MM.1S (cell line): ENCODE measurements at regions not wholly inside any gene's neighbourhood (a gene's known extent, or its start where the extent isn't known, plus 50 kb on each side); places are given as distances from the start of the nearest gene placed in this dataset.

Experiments
- DNase-seq: peaks from one replicate; pipeline ENCODE4 v3.0.0-alpha.2; 2015
- H2AFZ ChIP-seq: fragments of 300-600 bp; sonication (generic); 2 replicates; pipeline ENCODE4 v1.6.0; 2016; ENCODE audit warnings: antibody characterized with exemption, low read length
- H3F3A ChIP-seq: fragments of 300-600 bp; sonication (generic); 2 replicates; pipeline ENCODE4 v1.6.1; 2016; ENCODE audit warnings: mild to moderate bottlenecking, antibody characterized with exemption, low read length, moderate library complexity, mixed read lengths; ENCODE audit not compliant: insufficient read depth
- H3K27ac ChIP-seq: fragments of 300-600 bp; sonication (generic); 2 replicates; pipeline ENCODE4 v1.5.1; 2016; ENCODE audit warnings: mild to moderate bottlenecking, low read length
- H3K27me3 ChIP-seq: fragments of 300-600 bp; sonication (generic); replicated peaks from 2 replicates; pipeline ENCODE4 v1.6.0; 2016; ENCODE audit warnings: low read length; ENCODE audit not compliant: insufficient read depth
- H3K36me3 ChIP-seq: fragments of 300-600 bp; sonication (generic); replicated peaks from 2 replicates; pipeline ENCODE4 v1.6.1; 2016; ENCODE audit warnings: mild to moderate bottlenecking, low read length, mixed read lengths; ENCODE audit not compliant: insufficient read depth
- H3K4me1 ChIP-seq: fragments of 300-600 bp; sonication (generic); 2 replicates; pipeline ENCODE4 v1.6.1; 2016; ENCODE audit warnings: low read length, mixed read lengths
- H3K4me2 ChIP-seq: fragments of 300-600 bp; sonication (generic); 2 replicates; pipeline ENCODE4 v1.6.0; 2016; ENCODE audit warnings: low read depth, low read length
- H3K4me3 ChIP-seq: fragments of 300-600 bp; sonication (generic); 2 replicates; pipeline ENCODE4 v1.5.1; 2016; ENCODE audit warnings: low read length, mixed read lengths
- H3K79me2 ChIP-seq: fragments of 300-600 bp; sonication (generic); 2 replicates; pipeline ENCODE4 v1.6.1; 2016; ENCODE audit warnings: mixed run types, low read length, mixed read lengths
- H3K9ac ChIP-seq: fragments of 300-600 bp; sonication (generic); 2 replicates; pipeline ENCODE4 v1.6.1; 2016; ENCODE audit warnings: low read length, mixed read lengths
- H3K9me2 ChIP-seq: fragments of 300-600 bp; sonication (generic); replicated peaks from 2 replicates; pipeline ENCODE4 v1.6.1; 2016; ENCODE audit warnings: mild to moderate bottlenecking, low read length, mixed read lengths; ENCODE audit not compliant: insufficient read depth
- H3K9me3 ChIP-seq: fragments of 300-600 bp; sonication (generic); replicated peaks from 2 replicates; pipeline ENCODE4 v1.6.1; 2016; ENCODE audit warnings: mild to moderate bottlenecking, low read length, mixed read lengths; ENCODE audit not compliant: insufficient read depth
- H4K20me1 ChIP-seq: fragments of 300-600 bp; sonication (generic); 2 replicates; pipeline ENCODE4 v1.6.1; 2016; ENCODE audit warnings: mild to moderate bottlenecking, low read length, moderate library complexity, mixed read lengths; ENCODE audit not compliant: insufficient read depth
- EZH2 ChIP-seq: fragments of 300-600 bp; sonication (generic); optimal IDR thresholded peaks from 2 replicates; pipeline ENCODE3; 2017; ENCODE audit warnings: low read depth, mild to moderate bottlenecking, antibody characterized with exemption, low read length, mixed read lengths
- EZH2phosphoT487 ChIP-seq: fragments of 300-600 bp; sonication (generic); IDR thresholded peaks from 2 replicates; pipeline ENCODE4 v1.6.1; 2018; ENCODE audit warnings: antibody characterized with exemption, low read length
- TF ChIP-seq, protein P1 (sequence below): fragments of 300-600 bp; sonication (generic); IDR thresholded peaks from 2 replicates; pipeline ENCODE4 v1.5.1; 2016; ENCODE audit warnings: antibody characterized with exemption, low read length, mixed read lengths

DNA sequence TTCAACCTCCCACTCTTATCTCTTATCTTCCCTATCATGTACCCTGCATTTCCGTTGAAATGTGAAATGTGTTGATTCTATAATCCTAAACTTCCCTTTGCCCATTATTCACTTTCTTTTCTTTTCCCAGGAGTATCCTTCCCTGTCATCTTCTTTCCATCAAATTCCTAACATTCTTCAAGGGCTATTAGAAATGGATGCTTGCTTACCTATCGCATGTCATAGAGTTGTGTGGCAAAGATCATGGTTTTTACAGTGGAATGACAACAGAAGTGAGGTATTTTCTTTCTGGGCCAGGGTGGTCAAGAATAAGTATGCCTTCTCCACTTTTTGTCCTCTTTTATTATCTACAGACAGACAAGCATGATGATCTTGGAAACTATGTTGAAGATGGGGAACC is 124.4 kb upstream of the SLC5A12 start:
- DNase-seq: no peak
- Histone ChIP-seq H3K9ac (no peak overlapping the region), H3K4me3 (no peak overlapping the region), H4K20me1 (no peaks in the 10 kb centered on the region), H2AFZ (no peak overlapping the region), H3F3A (no peaks in the 10 kb centered on the region), H3K9me2 (no peaks in the 10 kb centered on the region), H3K4me2 (no peak overlapping the region), H3K9me3 (no peaks in the 10 kb centered on the region), H3K36me3 (no peaks in the 10 kb centered on the region), H3K79me2 (no peaks in the 10 kb centered on the region), H3K27me3 (no peaks in the 10 kb centered on the region), H3K4me1 (no peaks in the 10 kb centered on the region), H3K27ac (no peak overlapping the region)
- TF ChIP-seq EZH2phosphoT487: no peak
- TF ChIP-seq, protein P1, sequence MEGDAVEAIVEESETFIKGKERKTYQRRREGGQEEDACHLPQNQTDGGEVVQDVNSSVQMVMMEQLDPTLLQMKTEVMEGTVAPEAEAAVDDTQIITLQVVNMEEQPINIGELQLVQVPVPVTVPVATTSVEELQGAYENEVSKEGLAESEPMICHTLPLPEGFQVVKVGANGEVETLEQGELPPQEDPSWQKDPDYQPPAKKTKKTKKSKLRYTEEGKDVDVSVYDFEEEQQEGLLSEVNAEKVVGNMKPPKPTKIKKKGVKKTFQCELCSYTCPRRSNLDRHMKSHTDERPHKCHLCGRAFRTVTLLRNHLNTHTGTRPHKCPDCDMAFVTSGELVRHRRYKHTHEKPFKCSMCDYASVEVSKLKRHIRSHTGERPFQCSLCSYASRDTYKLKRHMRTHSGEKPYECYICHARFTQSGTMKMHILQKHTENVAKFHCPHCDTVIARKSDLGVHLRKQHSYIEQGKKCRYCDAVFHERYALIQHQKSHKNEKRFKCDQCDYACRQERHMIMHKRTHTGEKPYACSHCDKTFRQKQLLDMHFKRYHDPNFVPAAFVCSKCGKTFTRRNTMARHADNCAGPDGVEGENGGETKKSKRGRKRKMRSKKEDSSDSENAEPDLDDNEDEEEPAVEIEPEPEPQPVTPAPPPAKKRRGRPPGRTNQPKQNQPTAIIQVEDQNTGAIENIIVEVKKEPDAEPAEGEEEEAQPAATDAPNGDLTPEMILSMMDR: no peak
- no peak for TF ChIP-seq EZH2

DNA sequence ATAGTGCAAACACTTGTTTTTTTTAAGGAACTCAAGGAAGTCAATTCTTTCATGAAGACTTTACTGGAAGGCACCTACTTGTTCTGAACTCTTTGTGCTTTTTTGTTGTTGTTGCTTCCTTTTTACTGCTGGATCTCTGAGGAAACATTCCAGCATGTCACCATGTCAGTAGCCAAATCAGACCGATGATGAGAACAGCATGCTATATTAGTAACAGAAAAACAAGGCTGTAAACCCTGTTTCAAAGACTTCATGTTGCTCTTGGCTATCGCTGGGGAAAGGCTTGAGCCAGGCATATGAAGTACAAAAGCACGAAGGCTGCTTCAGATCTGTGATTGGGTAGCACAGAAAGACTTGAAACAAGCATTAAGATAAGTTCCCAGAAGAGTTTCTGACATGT is 125.6 kb upstream of the SLC5A12 start:
- Histone ChIP-seq H3K9ac (no peak overlapping the region), H3K4me3 (no peak overlapping the region), H4K20me1 (no peaks in the 10 kb centered on the region), H3K79me2 (no peaks in the 10 kb centered on the region), H2AFZ (no peak overlapping the region), H3K9me3 (no peaks in the 10 kb centered on the region), H3F3A (no peaks in the 10 kb centered on the region), H3K9me2 (no peaks in the 10 kb centered on the region), H3K27me3 (no peaks in the 10 kb centered on the region), H3K4me2 (no peak overlapping the region), H3K27ac (no peak overlapping the region), H3K4me1 (no peaks in the 10 kb centered on the region), H3K36me3 (no peaks in the 10 kb centered on the region)
- TF ChIP-seq, protein P1: no peak
- TF ChIP-seq EZH2 (no peak), EZH2phosphoT487 (no peak)
- DNase-seq: no peak

DNA sequence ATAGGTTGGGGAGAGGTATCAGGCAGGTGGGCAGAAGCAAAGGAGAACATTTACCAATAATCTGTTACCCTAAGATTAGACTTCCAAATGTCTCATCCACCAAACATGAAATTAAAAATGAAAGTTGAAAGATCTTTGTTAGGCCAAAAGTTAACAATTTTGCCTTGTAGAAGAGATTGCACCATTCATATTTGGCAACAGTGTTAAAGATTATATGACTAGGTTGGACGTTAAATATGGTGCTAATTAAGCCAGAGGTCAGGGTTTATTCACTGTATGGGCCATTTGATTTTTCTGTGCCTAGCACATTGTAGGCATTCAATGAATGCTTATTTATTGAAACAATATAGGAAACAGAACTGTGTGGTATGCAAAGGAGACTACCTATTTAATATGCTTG is 126.1 kb upstream of the SLC5A12 start:
- no peaks in the 10 kb centered on the region for H4K20me1 ChIP-seq
- no peaks in the 10 kb centered on the region for H3K4me1 ChIP-seq
- no peak for TF ChIP-seq EZH2phosphoT487
- TF ChIP-seq, protein P1: no peak
- no peak overlapping the region for H2AFZ ChIP-seq
- H3K9ac ChIP-seq: no peak overlapping the region
- H3K79me2 ChIP-seq: no peaks in the 10 kb centered on the region
- no peak for DNase-seq
- no peaks in the 10 kb centered on the region for H3K27me3 ChIP-seq
- H3K4me2 ChIP-seq: no peak overlapping the region
- H3K27ac ChIP-seq: no peak overlapping the region
- H3K4me3 ChIP-seq: no peak overlapping the region
- no peaks in the 10 kb centered on the region for H3F3A ChIP-seq
- H3K9me3 ChIP-seq: no peaks in the 10 kb centered on the region
- H3K9me2 ChIP-seq: no peaks in the 10 kb centered on the region
- no peaks in the 10 kb centered on the region for H3K36me3 ChIP-seq
